ENCODE measurements at regions not wholly inside any gene's neighbourhood (a gene's known extent, or its start where the extent isn't known, plus 50 kb on each side); places are given as distances from the start of the nearest gene placed in this dataset.
"Not testable (repeated sequence)": the region's sequence is repeated elsewhere in the genome, so short reads cannot be mapped to it uniquely, and the experiment has no call there.

- POLR2A ChIA-PET; CTCF ChIA-PET; DNase-seq (ENCODE audit: extremely low spot score): not testable (repeated sequence)
Measured at GRCh38 chr12:64552510-64552909, 57.8 kb upstream of the RASSF3 start.

DNA sequence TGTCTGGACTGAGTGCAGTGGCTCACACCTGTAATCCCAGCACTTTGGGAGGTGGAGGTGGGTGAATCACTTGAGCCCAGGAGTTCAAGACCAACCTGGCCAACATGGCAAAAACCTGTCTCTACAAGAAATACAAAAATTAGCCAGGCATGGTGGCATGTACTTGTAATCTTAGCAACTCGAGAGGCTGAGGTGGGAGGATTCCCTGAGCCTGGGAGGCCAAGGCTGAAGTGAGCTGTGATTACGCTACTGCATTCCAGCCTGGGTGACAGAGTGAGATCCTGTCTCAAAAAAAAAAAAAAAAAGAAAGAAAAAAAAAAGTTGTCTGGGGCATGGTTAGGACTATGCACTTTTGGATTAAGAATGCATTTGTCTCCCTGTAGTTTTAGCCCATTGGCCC is 56.6 kb upstream of the RASSF3 start:
- CTCF ChIA-PET: interaction anchor here (0.6 kb wide), 1 partner anchor 129 kb away, joined by 3 read pairs; no protein-coding TSS in a partner anchor
- 0 out of 2 replicates have a peak, but pooled peaks have one; percentile 9 for TF ChIP-seq ZNF384 (IDR thresholded peaks at IDR 0.05)
- DNase-seq (ENCODE audit: extremely low spot score); POLR2A ChIA-PET: not testable (repeated sequence)

- DNase-seq (ENCODE audit: extremely low spot score): no peak
- TF ChIP-seq LEF1 (IDR thresholded peaks at IDR 0.05; ENCODE audit: borderline replicate concordance) (no peak), NFRKB (IDR thresholded peaks at IDR 0.05) (no peak), BHLHE40 (IDR thresholded peaks at IDR 0.05; ENCODE audit: borderline replicate concordance) (no peak), SUZ12 (IDR thresholded peaks at IDR 0.05) (no peak), FOXK2 (IDR thresholded peaks at IDR 0.05) (no peak), HDGF (IDR thresholded peaks at IDR 0.05; ENCODE audit: borderline replicate concordance) (no peak), PKNOX1 (IDR thresholded peaks at IDR 0.05) (no peak), TARDBP (IDR thresholded peaks at IDR 0.05) (no peak), CTBP1 (IDR thresholded peaks at IDR 0.05; ENCODE audit: borderline replicate concordance) (no peak), ELF4 (IDR thresholded peaks at IDR 0.05) (no peak), SP1 (IDR thresholded peaks at IDR 0.05) (no peak), FOXM1 (IDR thresholded peaks at IDR 0.05; ENCODE audit: borderline replicate concordance) (no peak), ZNF384 (IDR thresholded peaks at IDR 0.05) (no peak), L3MBTL2 (conservative IDR thresholded peaks at IDR 0.05) (no peak), ARNT (IDR thresholded peaks at IDR 0.05) (no peak), FOXA1 (IDR thresholded peaks at IDR 0.05) (no peak)
- ChIA-PET POLR2A (no interaction called here), CTCF (no interaction called here)
Measured at GRCh38 chr12:64556231-64556630, 54.1 kb upstream of the RASSF3 start.

- no peak for DNase-seq (ENCODE audit: extremely low spot score)
- ChIA-PET CTCF (interaction anchor here (1.3 to 3.1 kb wide), 2 partner anchors 10 to 50 kb away, joined by 3 to 17 read pairs; no protein-coding TSS in a partner anchor), POLR2A (no interaction called here)
- TF ChIP-seq ARNT (IDR thresholded peaks at IDR 0.05) (no peak), ZNF384 (IDR thresholded peaks at IDR 0.05) (no peak), PKNOX1 (IDR thresholded peaks at IDR 0.05) (no peak), LEF1 (IDR thresholded peaks at IDR 0.05; ENCODE audit: borderline replicate concordance) (no peak), HDGF (IDR thresholded peaks at IDR 0.05; ENCODE audit: borderline replicate concordance) (no peak), L3MBTL2 (conservative IDR thresholded peaks at IDR 0.05) (no peak), NFRKB (IDR thresholded peaks at IDR 0.05) (no peak), FOXA1 (IDR thresholded peaks at IDR 0.05) (no peak), CTBP1 (IDR thresholded peaks at IDR 0.05; ENCODE audit: borderline replicate concordance) (no peak), ELF4 (IDR thresholded peaks at IDR 0.05) (no peak), SP1 (IDR thresholded peaks at IDR 0.05) (no peak)
Measured at GRCh38 chr12:64558754-64559153, 51.5 kb upstream of the RASSF3 start.

DNA sequence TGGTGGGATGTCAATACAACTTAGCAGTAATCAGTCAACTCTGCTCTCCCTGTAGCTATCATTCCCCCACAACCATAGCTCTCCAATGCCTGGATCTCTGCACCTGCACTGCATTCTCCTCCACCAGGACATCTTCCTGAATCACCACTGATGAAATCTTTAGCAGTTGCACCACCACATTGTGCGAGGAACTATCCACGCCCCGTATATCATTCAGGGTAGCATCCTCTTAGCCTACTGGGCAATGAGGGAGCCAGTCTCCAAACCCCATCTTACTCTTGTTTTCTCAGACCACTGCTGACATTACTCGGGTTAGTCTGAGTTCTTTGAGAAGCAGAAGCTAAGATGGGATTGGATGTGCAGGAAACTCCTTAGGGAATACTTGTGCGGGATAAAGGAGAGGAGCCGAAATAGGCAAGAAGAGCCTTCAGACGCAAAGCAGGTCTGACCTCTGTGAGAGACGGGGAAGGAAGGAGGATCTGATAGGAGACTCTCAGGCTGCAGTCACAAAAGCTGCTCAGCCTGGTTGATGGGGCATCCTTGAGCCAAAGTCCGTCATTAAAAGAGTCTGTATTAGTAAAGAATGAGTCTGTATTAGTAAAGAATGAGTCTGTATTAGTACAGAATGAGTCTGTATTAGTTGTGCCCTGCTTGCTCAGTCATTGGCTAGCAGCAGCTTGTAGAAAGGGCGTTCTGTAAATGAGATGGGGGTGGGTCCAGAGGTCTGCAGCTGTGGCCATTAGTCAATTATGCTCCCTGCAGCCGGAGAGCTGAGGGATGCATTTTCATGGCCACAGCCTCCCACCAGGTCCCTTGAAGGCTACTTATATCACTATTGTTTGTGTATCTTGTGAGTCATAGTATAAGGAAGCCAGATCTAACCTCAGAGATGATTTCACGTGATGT is 49.6 kb upstream of the RASSF3 start:
- ChIA-PET CTCF (interaction anchor here (0.5 to 3.1 kb wide), 3 partner anchors 11 to 137 kb away, joined by 4 to 17 read pairs (median 5); no protein-coding TSS in a partner anchor), POLR2A (interaction anchor here (0.9 kb wide), 1 partner anchor 113 kb away, joined by 3 read pairs; no protein-coding TSS in a partner anchor)
- DNase-seq (ENCODE audit: extremely low spot score): peak; percentile 27
- TF ChIP-seq TARDBP (IDR thresholded peaks at IDR 0.05) (no peak), ARNT (IDR thresholded peaks at IDR 0.05) (no peak), FOXM1 (IDR thresholded peaks at IDR 0.05; ENCODE audit: borderline replicate concordance) (no peak), L3MBTL2 (conservative IDR thresholded peaks at IDR 0.05) (no peak), HDGF (IDR thresholded peaks at IDR 0.05; ENCODE audit: borderline replicate concordance) (no peak), CTBP1 (IDR thresholded peaks at IDR 0.05; ENCODE audit: borderline replicate concordance) (no peak), FOXK2 (IDR thresholded peaks at IDR 0.05) (no peak), ZNF384 (IDR thresholded peaks at IDR 0.05) (no peak), SP1 (IDR thresholded peaks at IDR 0.05) (no peak), PKNOX1 (IDR thresholded peaks at IDR 0.05) (no peak), BHLHE40 (IDR thresholded peaks at IDR 0.05; ENCODE audit: borderline replicate concordance) (no peak)
